HCT116 (cell line): ENCODE measurements at regions not wholly inside any gene's neighbourhood (a gene's known extent, or its start where the extent isn't known, plus 50 kb on each side); places are given as distances from the start of the nearest gene placed in this dataset.
A peak's percentile ranks its signal among the peaks of the same experiment; 100 is the strongest.

Experiments
- ATAC-seq: fragments of 200-7000 bp; cut with Tn5 transposase; 2 replicates; pipeline ENCODE4 v1.9.1; 2020; ENCODE audit warnings: mild to moderate bottlenecking, moderate library complexity
- BruUV-seq: library from RNA; stranded (reverse); fragments of 400-500 nt; replicated peaks from 2 replicates; lab custom pipeline; 2021; lab: Mats Ljungman, UMichigan
- CTCF ChIA-PET: fragments of 300-600 bp; sonication (Branson Sonifier 250); formaldehyde crosslinking; loops from one replicate; lab custom pipeline; 2021; ENCODE audit warnings: antibody characterized with exemption; lab: Charles Lee
- POLR2A ChIA-PET: fragments of 300-600, 350-600 bp; sonication (Branson Sonifier 250); formaldehyde crosslinking; loops from one replicate; lab custom pipeline; 2021; ENCODE audit warnings: antibody characterized with exemption; lab: Charles Lee
- RAD21 ChIA-PET, 2 experiments: fragments of 300-600 bp; sonication (Branson Sonifier 250); formaldehyde crosslinking; loops; one replicate each; lab custom pipeline; 2023; ENCODE audit warnings: low total read pairs in 2 of 2; ENCODE audit not compliant: uncharacterized antibody in 2 of 2, unreplicated experiment in 2 of 2, low non-redundant PET in 1 of 2; lab: Charles Lee
- DNase-seq: peaks from one replicate; pipeline ENCODE4 v3.0.0-alpha.2; 2010; ENCODE audit warnings: low read depth, low spot score
- H2AFZ ChIP-seq: fragments of 200-600 bp; shearing (Covaris generic), sonication (generic); 2 replicates; pipeline ENCODE4 v1.6.1; 2017; ENCODE audit warnings: low read depth, mixed run types, mixed read lengths, antibody characterized with exemption, low read length; ENCODE audit not compliant: poor library complexity, severe bottlenecking
- H3K27ac ChIP-seq: 2 replicates; pipeline ENCODE4 v1.5.1; 2012; ENCODE audit warnings: low read depth, low read length
- H3K27me3 ChIP-seq: fragments of 200-600 bp; sonication (generic); 2 replicates; pipeline ENCODE4 v1.6.1; 2016; ENCODE audit warnings: mixed run types, low read length, mixed read lengths; ENCODE audit not compliant: insufficient read depth
- H3K36me3 ChIP-seq, 2 experiments: fragments of 200-500 bp in 1 of 2; fragments of 200-600 bp in 1 of 2; sonication (Bioruptor generic) in 1 of 2; sonication (generic) in 1 of 2; 2 replicates each; pipeline versions ENCODE4 v1.5.1 to v1.6.1; 2014 to 2016; ENCODE audit warnings: low read length in 2 of 2, inconsistent platforms in 1 of 2, mixed read lengths in 1 of 2, mixed run types in 1 of 2; ENCODE audit not compliant: insufficient read depth in 2 of 2, control insufficient read depth in 1 of 2
- H3K4me1 ChIP-seq, 2 experiments: fragments of 200-600 bp in 1 of 2; sonication (generic) in 1 of 2; 2 replicates each; pipeline versions ENCODE4 v1.5.1 to v1.6.1; 2012 to 2017; ENCODE audit warnings: low read length in 2 of 2, inconsistent platforms in 1 of 2, mild to moderate bottlenecking in 1 of 2, mixed read lengths in 1 of 2, mixed run types in 1 of 2, moderate library complexity in 1 of 2; ENCODE audit not compliant: insufficient read depth in 2 of 2, control insufficient read depth in 1 of 2
- H3K4me2 ChIP-seq: fragments of 200-600 bp; sonication (generic); 2 replicates; pipeline ENCODE4 v1.6.1; 2017; ENCODE audit warnings: mixed run types, low read length, mixed read lengths
- H3K4me3 ChIP-seq, 2 experiments: fragments of 200-600 bp in 1 of 2; sonication (generic) in 1 of 2; replicated peaks in 1 of 2; 2 replicates each; pipeline ENCODE4 v1.5.1; 2011 to 2016; ENCODE audit warnings: low read length in 2 of 2, control low read depth in 1 of 2, low read depth in 1 of 2, mild to moderate bottlenecking in 1 of 2, mixed read lengths in 1 of 2, mixed run types in 1 of 2
- H3K79me2 ChIP-seq: fragments of 200-600 bp; sonication (generic); 2 replicates; pipeline ENCODE4 v1.6.1; 2017; ENCODE audit warnings: mild to moderate bottlenecking, mixed run types, low read length, moderate library complexity, mixed read lengths; ENCODE audit not compliant: insufficient read depth
- H3K9ac ChIP-seq: fragments of 200-600 bp; sonication (generic); 2 replicates; pipeline ENCODE4 v1.6.1; 2016; ENCODE audit warnings: low read length, mixed read lengths
- H3K9me2 ChIP-seq: fragments of 200-600 bp; sonication (generic), shearing (Covaris generic); 2 replicates; pipeline ENCODE4 v1.6.1; 2017; ENCODE audit warnings: mixed run types, mild to moderate bottlenecking, moderate library complexity; ENCODE audit not compliant: insufficient read depth
- H3K9me3 ChIP-seq, 2 experiments: fragments of 200-500 bp in 1 of 2; fragments of 200-600 bp in 1 of 2; sonication (Bioruptor generic) in 1 of 2; sonication (generic) in 1 of 2; 2 replicates each; pipeline ENCODE4 v1.6.1; 2014 to 2017; ENCODE audit warnings: low read length in 2 of 2, mixed read lengths in 2 of 2, inconsistent platforms in 1 of 2, low read depth in 1 of 2, mild to moderate bottlenecking in 1 of 2, mixed run types in 1 of 2, moderate library complexity in 1 of 2; ENCODE audit not compliant: control insufficient read depth in 1 of 2, insufficient read depth in 1 of 2
- H4K20me1 ChIP-seq: fragments of 200-600 bp; sonication (generic), shearing (Covaris generic); 2 replicates; pipeline ENCODE4 v1.6.1; 2017; ENCODE audit warnings: mixed run types, mild to moderate bottlenecking, moderate library complexity; ENCODE audit not compliant: insufficient read depth
- CBX3 ChIP-seq: IDR thresholded peaks from 2 replicates; pipeline ENCODE4 v1.6.1; 2012; ENCODE audit warnings: low read depth
- EGR1 ChIP-seq: IDR thresholded peaks from 2 replicates; pipeline ENCODE4 v1.6.1; 2012; ENCODE audit warnings: low read depth
- EZH2 ChIP-seq: fragments of 200-600 bp; sonication (generic); IDR thresholded peaks from 2 replicates; pipeline ENCODE4 v1.6.1; 2017; ENCODE audit warnings: antibody characterized with exemption, mixed run types
- FOSL1 ChIP-seq: IDR thresholded peaks from 2 replicates; pipeline ENCODE4 v1.6.1; 2012; ENCODE audit warnings: low read depth
- MAX ChIP-seq: IDR thresholded peaks from 2 replicates; pipeline ENCODE4 v1.6.1; 2012
- POLR2AphosphoS5 ChIP-seq: IDR thresholded peaks from 2 replicates; pipeline ENCODE4 v1.6.1; 2011; ENCODE audit warnings: mild to moderate bottlenecking, low read depth, low read length, moderate library complexity
- RAD21 ChIP-seq: IDR thresholded peaks from 2 replicates; pipeline ENCODE4 v1.6.1; 2012; ENCODE audit warnings: low read depth, mild to moderate bottlenecking
- SIN3A ChIP-seq: IDR thresholded peaks from 2 replicates; pipeline ENCODE4 v1.6.1; 2012; ENCODE audit warnings: low read depth
- SP1 ChIP-seq: IDR thresholded peaks from 2 replicates; pipeline ENCODE4 v1.6.1; 2012; ENCODE audit warnings: low read depth
- ZFX ChIP-seq: fragments of 450-650 bp; IDR thresholded peaks from 2 replicates; pipeline ENCODE4 v1.6.1; 2017
- intact Hi-C: fragments of 100-400 bp; cut with micrococcal nuclease; formaldehyde crosslinking; loops from 2 replicates; pipeline ENCODE4 v1.10.0; 2022
- TF ChIP-seq, protein P1 (sequence below): IDR thresholded peaks from 2 replicates; pipeline ENCODE4 v1.6.1; 2012
- TF ChIP-seq, protein P2 (sequence below): IDR thresholded peaks from 2 replicates; pipeline ENCODE4 v1.6.1; 2012; ENCODE audit warnings: low read depth

DNA sequence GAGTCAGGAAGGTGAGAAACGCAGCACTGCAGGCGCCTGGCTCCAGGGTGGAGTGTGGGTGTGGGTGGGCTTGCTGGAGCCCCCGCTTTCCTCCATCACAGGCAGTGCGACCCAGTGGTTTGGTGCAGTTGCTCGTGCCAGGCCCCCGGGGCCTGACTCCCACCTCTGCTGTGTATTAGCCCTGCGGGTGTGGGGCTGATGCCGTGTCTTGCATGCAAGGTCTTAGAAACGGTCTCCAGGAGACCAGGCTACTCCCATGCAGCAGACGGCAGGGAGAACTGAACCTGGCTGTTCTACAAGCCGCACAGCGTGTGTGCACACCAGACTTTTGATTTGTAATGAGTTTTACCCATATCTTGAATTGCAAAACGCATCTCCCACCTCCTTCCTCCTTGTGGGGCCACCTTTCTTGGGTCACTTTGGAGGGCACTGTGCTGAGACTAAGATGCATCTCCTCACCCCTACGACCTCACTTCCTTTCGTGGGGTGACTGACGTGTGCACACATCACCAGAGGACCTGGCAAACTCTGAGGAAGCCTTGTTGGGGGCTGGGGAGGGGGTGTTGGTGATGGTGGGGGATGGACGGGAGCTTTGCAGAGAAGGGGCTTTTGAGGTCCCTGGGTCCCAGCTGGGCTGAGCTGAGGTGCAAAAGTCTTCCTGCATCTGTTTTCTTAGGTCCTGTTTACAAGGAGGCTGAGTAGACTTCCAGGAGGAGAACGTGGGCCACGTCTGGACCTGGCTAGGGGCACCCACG lies 101.8 kb upstream of the TNRC6C start (continued):
- TF ChIP-seq ZFX (no peak), RAD21 (no peak), SP1 (no peak), EGR1 (no peak)
- TF ChIP-seq, protein P1, sequence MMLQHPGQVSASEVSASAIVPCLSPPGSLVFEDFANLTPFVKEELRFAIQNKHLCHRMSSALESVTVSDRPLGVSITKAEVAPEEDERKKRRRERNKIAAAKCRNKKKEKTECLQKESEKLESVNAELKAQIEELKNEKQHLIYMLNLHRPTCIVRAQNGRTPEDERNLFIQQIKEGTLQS, result no peak

DNA sequence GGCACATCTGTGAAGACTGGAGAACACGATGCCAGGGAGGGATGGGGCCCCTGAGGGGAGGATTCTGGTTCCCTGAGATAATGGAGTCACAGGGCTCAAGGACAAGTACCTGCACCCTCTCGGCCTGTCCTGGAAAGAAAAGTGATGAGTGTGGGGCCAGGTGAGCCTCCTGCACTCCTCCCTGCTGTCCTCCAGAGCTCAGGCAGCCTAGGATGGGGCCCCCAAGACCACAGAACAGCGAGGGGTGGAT lies 101.3 kb upstream of the TNRC6C start:
- CTCF ChIA-PET, result no interaction called here

More for the DNA sequence above, 101.3 kb upstream of the TNRC6C start:
- ATAC-seq (peak; percentile 29; the same call in 1 of the 2 replicates), DNase-seq (no peak)
- ChIA-PET POLR2A (no interaction called here), RAD21 (no interaction called here)
- TF ChIP-seq MAX (no peak), FOSL1 (no peak), SIN3A (no peak), POLR2AphosphoS5 (no peak), EGR1 (no peak), CBX3 (no peak), EZH2 (no peak), SP1 (no peak)
- TF ChIP-seq, protein P2, sequence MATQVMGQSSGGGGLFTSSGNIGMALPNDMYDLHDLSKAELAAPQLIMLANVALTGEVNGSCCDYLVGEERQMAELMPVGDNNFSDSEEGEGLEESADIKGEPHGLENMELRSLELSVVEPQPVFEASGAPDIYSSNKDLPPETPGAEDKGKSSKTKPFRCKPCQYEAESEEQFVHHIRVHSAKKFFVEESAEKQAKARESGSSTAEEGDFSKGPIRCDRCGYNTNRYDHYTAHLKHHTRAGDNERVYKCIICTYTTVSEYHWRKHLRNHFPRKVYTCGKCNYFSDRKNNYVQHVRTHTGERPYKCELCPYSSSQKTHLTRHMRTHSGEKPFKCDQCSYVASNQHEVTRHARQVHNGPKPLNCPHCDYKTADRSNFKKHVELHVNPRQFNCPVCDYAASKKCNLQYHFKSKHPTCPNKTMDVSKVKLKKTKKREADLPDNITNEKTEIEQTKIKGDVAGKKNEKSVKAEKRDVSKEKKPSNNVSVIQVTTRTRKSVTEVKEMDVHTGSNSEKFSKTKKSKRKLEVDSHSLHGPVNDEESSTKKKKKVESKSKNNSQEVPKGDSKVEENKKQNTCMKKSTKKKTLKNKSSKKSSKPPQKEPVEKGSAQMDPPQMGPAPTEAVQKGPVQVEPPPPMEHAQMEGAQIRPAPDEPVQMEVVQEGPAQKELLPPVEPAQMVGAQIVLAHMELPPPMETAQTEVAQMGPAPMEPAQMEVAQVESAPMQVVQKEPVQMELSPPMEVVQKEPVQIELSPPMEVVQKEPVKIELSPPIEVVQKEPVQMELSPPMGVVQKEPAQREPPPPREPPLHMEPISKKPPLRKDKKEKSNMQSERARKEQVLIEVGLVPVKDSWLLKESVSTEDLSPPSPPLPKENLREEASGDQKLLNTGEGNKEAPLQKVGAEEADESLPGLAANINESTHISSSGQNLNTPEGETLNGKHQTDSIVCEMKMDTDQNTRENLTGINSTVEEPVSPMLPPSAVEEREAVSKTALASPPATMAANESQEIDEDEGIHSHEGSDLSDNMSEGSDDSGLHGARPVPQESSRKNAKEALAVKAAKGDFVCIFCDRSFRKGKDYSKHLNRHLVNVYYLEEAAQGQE, result no peak
- TF ChIP-seq, protein P1, result no peak
- Histone ChIP-seq H3K36me3 (no peaks in the 10 kb centered on the region), H3K27me3 (peaks cover 21% of the 10 kb centered on the region; the same call in 1 of the 2 replicates), H2AFZ (no peak overlapping the region), H3K79me2 (no peaks in the 10 kb centered on the region), H3K27ac (no peak overlapping the region), H3K4me2 (peak overlapping the region; percentile 41), H3K9ac (no peak overlapping the region), H4K20me1 (no peaks in the 10 kb centered on the region), H3K4me3 (no peak overlapping the region), H3K9me3 (no peaks in the 10 kb centered on the region), H3K9me2 (no peaks in the 10 kb centered on the region), H3K4me1 (peaks cover 6 to 7% of the 10 kb centered on the region in 2 experiments; a peak in 3 of 4 replicates)
- intact Hi-C loops, result no loop called here
- BruUV-seq, result no TSS peak
